BE2C (cell line): ENCODE measurements at regions not wholly inside any gene's neighbourhood (a gene's known extent, or its start where the extent isn't known, plus 50 kb on each side); places are given as distances from the start of the nearest gene placed in this dataset.
A peak's percentile ranks its signal among the peaks of the same experiment; 100 is the strongest.

Experiments used
- DNase-seq: peaks from one replicate; pipeline ENCODE4 v3.0.0-alpha.2; 2020
- H3K27me3 ChIP-seq: fragments of 250-450 bp; sonication (Bioruptor Pico); 2 replicates; pipeline ENCODE4 v1.5.1; 2020; ENCODE audit warnings: mild to moderate bottlenecking
- H3K36me3 ChIP-seq: fragments of 250-450 bp; sonication (Bioruptor Pico); 2 replicates; pipeline ENCODE4 v1.5.1; 2020; ENCODE audit warnings: mild to moderate bottlenecking
- H3K4me1 ChIP-seq: fragments of 250-450 bp; sonication (Bioruptor Pico); 2 replicates; pipeline ENCODE4 v1.5.1; 2020
- H3K4me3 ChIP-seq: 2 replicates; pipeline ENCODE4 v1.5.1; 2011; ENCODE audit warnings: low read depth, low read length
- H3K9me3 ChIP-seq: fragments of 250-450 bp; sonication (Bioruptor Pico); 2 replicates; pipeline ENCODE4 v1.5.1; 2020
- CTCF ChIP-seq: IDR thresholded peaks from 2 replicates; pipeline ENCODE4 v1.5.1; 2012; ENCODE audit warnings: mild to moderate bottlenecking, low read depth, low read length

- Histone ChIP-seq H3K27me3 (no peaks in the 10 kb centered on the region), H3K4me1 (peaks cover 3% of the 10 kb centered on the region), H3K4me3 (no peak overlapping the region), H3K36me3 (no peaks in the 10 kb centered on the region), H3K9me3 (no peaks in the 10 kb centered on the region)
- no peak for DNase-seq
- no peak for TF ChIP-seq CTCF
These were observed 484.8 kb upstream of the ID2 start for GRCh38 chr2:8197101-8197500.

GRCh38 chr2:8197825-8198224 lies 484.0 kb upstream of the ID2 start:
- Histone ChIP-seq H3K4me1 (peaks cover 9% of the 10 kb centered on the region), H3K27me3 (no peaks in the 10 kb centered on the region), H3K36me3 (no peaks in the 10 kb centered on the region), H3K4me3 (no peak overlapping the region), H3K9me3 (no peaks in the 10 kb centered on the region)
- no peak for TF ChIP-seq CTCF
- no peak for DNase-seq

- no peak for DNase-seq
- no peak for TF ChIP-seq CTCF
- no peaks in the 10 kb centered on the region for H3K27me3 ChIP-seq
- no peaks in the 10 kb centered on the region for H3K9me3 ChIP-seq
- no peak overlapping the region for H3K4me3 ChIP-seq
- peaks cover 15% of the 10 kb centered on the region for H3K4me1 ChIP-seq
- H3K36me3 ChIP-seq = no peaks in the 10 kb centered on the region
These were observed 483.0 kb upstream of the ID2 start for GRCh38 chr2:8198766-8199382.

DNA sequence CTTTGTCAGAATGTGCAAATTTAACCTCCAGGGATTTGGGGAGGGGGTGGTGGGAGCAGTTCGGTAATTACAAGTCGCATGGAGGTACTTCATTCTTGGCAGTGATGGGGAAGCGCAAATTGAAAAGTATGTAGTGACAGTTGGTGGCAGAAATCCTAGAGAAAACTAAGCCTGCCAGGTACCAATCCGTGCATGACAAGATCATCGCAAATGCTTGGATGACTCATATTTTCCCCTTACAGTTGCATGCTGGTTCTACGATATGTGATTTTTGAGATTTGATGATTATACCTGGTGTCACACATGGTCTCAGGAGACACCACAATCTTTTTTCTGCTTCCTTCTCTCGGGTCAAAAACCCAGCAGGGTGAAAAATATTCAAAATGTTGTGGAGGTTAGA lies 479.7 kb upstream of the ID2 start:
- no peak for DNase-seq
- Histone ChIP-seq H3K9me3 (no peaks in the 10 kb centered on the region), H3K4me1 (peaks cover 15% of the 10 kb centered on the region), H3K27me3 (no peaks in the 10 kb centered on the region), H3K36me3 (no peaks in the 10 kb centered on the region), H3K4me3 (no peak overlapping the region)
- TF ChIP-seq CTCF = no peak

DNA sequence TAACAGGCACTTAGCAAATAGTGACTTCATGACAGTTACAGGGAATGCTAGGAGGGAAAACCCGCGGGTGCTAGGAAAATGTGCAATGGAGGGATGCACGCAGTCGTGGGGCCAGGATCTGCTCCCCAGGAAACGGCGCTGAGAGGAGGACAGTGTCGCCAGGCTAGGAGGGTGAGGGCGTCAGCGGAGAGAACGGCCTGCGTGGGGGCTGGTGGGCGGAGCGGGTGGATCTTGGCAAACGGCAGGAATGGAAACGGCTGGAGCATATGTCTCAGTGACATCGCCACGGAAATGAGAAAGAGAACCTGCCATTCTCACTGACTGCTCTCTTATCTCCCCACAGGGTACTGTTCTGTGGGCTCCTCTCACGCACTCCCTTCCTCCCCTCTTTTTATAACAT lies 478.5 kb upstream of the ID2 start:
- DNase-seq = peak; percentile 48
- no peak for TF ChIP-seq CTCF
- Histone ChIP-seq H3K36me3 (no peaks in the 10 kb centered on the region), H3K4me1 (peaks cover 15% of the 10 kb centered on the region), H3K27me3 (no peaks in the 10 kb centered on the region), H3K4me3 (peak overlapping the region; percentile 51), H3K9me3 (no peaks in the 10 kb centered on the region)

DNA sequence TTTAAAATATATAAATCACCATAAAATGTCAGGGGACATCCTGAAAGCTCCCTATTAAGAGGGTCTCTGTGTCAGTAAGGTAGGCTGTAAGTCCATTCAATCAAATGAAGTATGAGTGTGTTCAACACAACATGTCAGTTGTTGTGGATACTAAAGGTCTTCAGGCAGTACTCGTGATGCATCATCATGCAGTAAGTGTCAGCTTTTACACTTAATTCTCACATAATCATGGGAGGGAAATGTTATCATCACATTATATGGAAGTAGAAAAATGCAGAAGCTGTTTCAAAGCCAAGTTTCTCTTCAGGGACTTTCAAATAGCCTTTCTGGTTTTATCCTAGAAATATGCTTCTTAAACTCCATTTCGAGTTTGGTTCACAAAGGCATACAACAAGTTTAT lies 477.1 kb upstream of the ID2 start:
- Histone ChIP-seq H3K4me1 (peaks cover 15% of the 10 kb centered on the region), H3K36me3 (no peaks in the 10 kb centered on the region), H3K27me3 (no peaks in the 10 kb centered on the region), H3K9me3 (no peaks in the 10 kb centered on the region), H3K4me3 (no peak overlapping the region)
- TF ChIP-seq CTCF = no peak
- no peak for DNase-seq
